ENCODE measurements at regions not wholly inside any gene's neighbourhood (a gene's known extent, or its start where the extent isn't known, plus 50 kb on each side); places are given as distances from the start of the nearest gene placed in this dataset.

- no peak for DNase-seq (ENCODE audit: low spot score)
Observed at GRCh38 chr5:54678737-54679136, 161.2 kb downstream of the SNX18 start.

- no peak for DNase-seq (ENCODE audit: low spot score)
Observed at GRCh38 chr5:54676481-54677340, 159.2 kb downstream of the SNX18 start.

- no peak for DNase-seq (ENCODE audit: low spot score)
Observed at GRCh38 chr5:54673523-54674225, 156.1 kb downstream of the SNX18 start.

- DNase-seq (ENCODE audit: low spot score) = no peak
Observed at GRCh38 chr5:54672871-54673270, 155.3 kb downstream of the SNX18 start.

- DNase-seq (ENCODE audit: low spot score) = no peak
Observed at GRCh38 chr5:54671681-54672080, 154.1 kb downstream of the SNX18 start.

- no peak for DNase-seq (ENCODE audit: low spot score)
Observed at GRCh38 chr5:54671111-54671531, 153.6 kb downstream of the SNX18 start.

GRCh38 chr5:54670281-54670680 lies 152.7 kb downstream of the SNX18 start:
- DNase-seq (ENCODE audit: low spot score) = no peak

- DNase-seq (ENCODE audit: low spot score) = no peak
Observed at GRCh38 chr5:54669845-54670244, 152.3 kb downstream of the SNX18 start.

- no peak for DNase-seq (ENCODE audit: low spot score)
Observed at GRCh38 chr5:54669285-54669684, 151.7 kb downstream of the SNX18 start.

GRCh38 chr5:54668096-54668495 lies 150.5 kb downstream of the SNX18 start:
- no peak for DNase-seq (ENCODE audit: low spot score)

- no peak for DNase-seq (ENCODE audit: low spot score)
Observed at GRCh38 chr5:54667136-54667535, 149.6 kb downstream of the SNX18 start.

GRCh38 chr5:54663866-54664265 lies 146.3 kb downstream of the SNX18 start:
- no peak for DNase-seq (ENCODE audit: low spot score)

- DNase-seq (ENCODE audit: low spot score) = no peak
Observed at GRCh38 chr5:54661111-54661510, 143.6 kb downstream of the SNX18 start.

GRCh38 chr5:54659700-54660131 lies 142.2 kb downstream of the SNX18 start:
- no peak for DNase-seq (ENCODE audit: low spot score)

- DNase-seq (ENCODE audit: low spot score) = no peak
Observed at GRCh38 chr5:54658010-54658409, 140.5 kb downstream of the SNX18 start.

GRCh38 chr5:54656261-54656728 lies 138.7 kb downstream of the SNX18 start:
- DNase-seq (ENCODE audit: low spot score) = no peak

GRCh38 chr5:54655761-54656160 lies 138.2 kb downstream of the SNX18 start:
- no peak for DNase-seq (ENCODE audit: low spot score)

GRCh38 chr5:54655266-54655665 lies 137.7 kb downstream of the SNX18 start:
- no peak for DNase-seq (ENCODE audit: low spot score)

GRCh38 chr5:54653956-54654614 lies 136.5 kb downstream of the SNX18 start:
- DNase-seq (ENCODE audit: low spot score) = no peak

- no peak for DNase-seq (ENCODE audit: low spot score)
Observed at GRCh38 chr5:54651482-54652076, 134.0 kb downstream of the SNX18 start.

GRCh38 chr5:54649041-54649504 lies 131.5 kb downstream of the SNX18 start:
- no peak for DNase-seq (ENCODE audit: low spot score)

All from D341Med (cell line).